Right atrium auricular region (tissue), 2 donors: ENCODE measurements at regions not wholly inside any gene's neighbourhood (a gene's known extent, or its start where the extent isn't known, plus 50 kb on each side); places are given as distances from the start of the nearest gene placed in this dataset.

Experiments
- DNase-seq: peaks from one replicate; pipeline ENCODE4 v3.0.0-alpha.2; 2019; ENCODE audit warnings: low spot score
- H3K27ac ChIP-seq, 2 donors: fragments of 200-600 bp; sonication (generic); 1 replicate in 1 of 2; 2 replicates in 1 of 2; pipeline ENCODE4 v1.5.1; 2016 to 2019
- H3K27me3 ChIP-seq, 2 donors: fragments of 200-600 bp; sonication (generic); one replicate each; pipeline versions ENCODE4 v1.5.1 to v1.6.0; 2017 to 2019
- H3K36me3 ChIP-seq: fragments of 200-600 bp; sonication (generic); one replicate; pipeline ENCODE4 v1.5.1; 2016
- H3K4me1 ChIP-seq, 2 donors: fragments of 200-600 bp; sonication (generic); one replicate each; pipeline versions ENCODE4 v1.5.1 to v1.6.0; 2017 to 2019
- H3K4me3 ChIP-seq, 2 donors: fragments of 200-600 bp; sonication (generic); 1 replicate in 1 of 2; 2 replicates in 1 of 2; pipeline ENCODE4 v1.5.1; 2017 to 2019; ENCODE audit warnings: mild to moderate bottlenecking in 1 of 2, moderate library complexity in 1 of 2
- H3K9me3 ChIP-seq, 2 donors: fragments of 200-600 bp; sonication (generic); one replicate each; pipeline ENCODE4 v1.5.1; 2019
- TF ChIP-seq, protein P1 (sequence below), 2 donors: fragments of 200-600 bp; sonication (generic); IDR thresholded peaks; one replicate each; pipeline ENCODE4 v1.5.1; 2019; ENCODE audit warnings: antibody characterized with exemption in 2 of 2

DNA sequence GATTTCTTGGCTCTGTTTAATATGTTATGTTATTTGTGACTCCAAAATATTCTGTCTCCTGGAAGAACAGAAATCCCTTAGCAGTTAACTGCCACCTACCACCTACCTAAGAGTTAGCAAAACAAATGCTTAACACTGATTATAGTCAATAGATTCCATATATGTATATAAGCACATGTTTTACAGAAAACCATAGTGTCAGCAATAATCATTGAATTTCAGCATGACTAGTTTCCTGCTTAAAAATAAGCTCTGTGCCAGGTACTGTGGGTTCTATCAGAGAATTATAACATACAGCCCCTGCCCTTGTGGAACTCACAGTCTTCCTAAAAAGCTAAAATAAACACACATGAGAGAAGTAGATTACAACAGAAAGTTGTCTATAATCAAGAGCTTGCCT lies 561.9 kb upstream of the CAMK1G start:
- Histone ChIP-seq H3K27me3 (no peaks in the 10 kb centered on the region), H3K27ac (no peak overlapping the region), H3K4me3 (no peak overlapping the region), H3K9me3 (peaks cover 0 to 16% of the 10 kb centered on the region in 2 donors), H3K36me3 (no peaks in the 10 kb centered on the region), H3K4me1 (no peaks in the 10 kb centered on the region)
- DNase-seq: no peak
- TF ChIP-seq, protein P1, sequence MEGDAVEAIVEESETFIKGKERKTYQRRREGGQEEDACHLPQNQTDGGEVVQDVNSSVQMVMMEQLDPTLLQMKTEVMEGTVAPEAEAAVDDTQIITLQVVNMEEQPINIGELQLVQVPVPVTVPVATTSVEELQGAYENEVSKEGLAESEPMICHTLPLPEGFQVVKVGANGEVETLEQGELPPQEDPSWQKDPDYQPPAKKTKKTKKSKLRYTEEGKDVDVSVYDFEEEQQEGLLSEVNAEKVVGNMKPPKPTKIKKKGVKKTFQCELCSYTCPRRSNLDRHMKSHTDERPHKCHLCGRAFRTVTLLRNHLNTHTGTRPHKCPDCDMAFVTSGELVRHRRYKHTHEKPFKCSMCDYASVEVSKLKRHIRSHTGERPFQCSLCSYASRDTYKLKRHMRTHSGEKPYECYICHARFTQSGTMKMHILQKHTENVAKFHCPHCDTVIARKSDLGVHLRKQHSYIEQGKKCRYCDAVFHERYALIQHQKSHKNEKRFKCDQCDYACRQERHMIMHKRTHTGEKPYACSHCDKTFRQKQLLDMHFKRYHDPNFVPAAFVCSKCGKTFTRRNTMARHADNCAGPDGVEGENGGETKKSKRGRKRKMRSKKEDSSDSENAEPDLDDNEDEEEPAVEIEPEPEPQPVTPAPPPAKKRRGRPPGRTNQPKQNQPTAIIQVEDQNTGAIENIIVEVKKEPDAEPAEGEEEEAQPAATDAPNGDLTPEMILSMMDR (IDR thresholded peaks at IDR 0.05): no peak

GRCh38 chr1:209023790-209024189 lies 559.7 kb upstream of the CAMK1G start:
- TF ChIP-seq, protein P1 (IDR thresholded peaks at IDR 0.05): no peak
- no peaks in the 10 kb centered on the region for H3K4me1 ChIP-seq
- no peak overlapping the region for H3K4me3 ChIP-seq
- H3K27ac ChIP-seq: no peak overlapping the region
- DNase-seq: no peak
- no peaks in the 10 kb centered on the region for H3K36me3 ChIP-seq
- no peaks in the 10 kb centered on the region for H3K27me3 ChIP-seq
- no peaks in the 10 kb centered on the region for H3K9me3 ChIP-seq

GRCh38 chr1:209029737-209030136 lies 553.8 kb upstream of the CAMK1G start:
- TF ChIP-seq, protein P1 (IDR thresholded peaks at IDR 0.05): no peak
- DNase-seq: no peak
- Histone ChIP-seq H3K27ac (no peak overlapping the region), H3K9me3 (no peaks in the 10 kb centered on the region), H3K4me1 (no peaks in the 10 kb centered on the region), H3K4me3 (no peak overlapping the region), H3K27me3 (no peaks in the 10 kb centered on the region), H3K36me3 (no peaks in the 10 kb centered on the region)

- no peaks in the 10 kb centered on the region for H3K4me1 ChIP-seq
- TF ChIP-seq, protein P1 (IDR thresholded peaks at IDR 0.05): no peak
- H3K9me3 ChIP-seq: no peaks in the 10 kb centered on the region
- H3K27me3 ChIP-seq: no peaks in the 10 kb centered on the region
- no peak overlapping the region for H3K27ac ChIP-seq
- no peak for DNase-seq
- H3K4me3 ChIP-seq: no peak overlapping the region
- no peaks in the 10 kb centered on the region for H3K36me3 ChIP-seq
Observed at GRCh38 chr1:209030454-209031167, 552.9 kb upstream of the CAMK1G start.

DNA sequence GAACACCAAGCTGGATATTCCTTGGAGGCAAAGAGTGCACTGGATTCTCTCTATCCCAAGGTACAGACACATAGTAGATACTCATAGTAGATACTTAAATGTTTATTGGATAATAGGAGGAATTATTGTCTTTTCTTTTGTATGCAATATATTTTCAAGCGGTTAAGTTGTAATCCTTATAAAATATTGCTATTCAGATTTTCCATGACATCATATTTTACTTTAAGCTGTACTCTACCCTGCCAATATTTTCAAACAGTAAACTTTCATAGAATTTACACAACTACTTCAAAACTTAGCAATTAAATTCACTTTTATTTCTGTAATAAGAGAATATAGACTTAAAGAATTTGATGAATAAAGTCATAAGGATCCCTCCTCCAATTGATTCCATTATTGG lies 546.5 kb upstream of the CAMK1G start:
- Histone ChIP-seq H3K27ac (no peak overlapping the region), H3K27me3 (no peaks in the 10 kb centered on the region), H3K9me3 (no peaks in the 10 kb centered on the region), H3K4me1 (no peaks in the 10 kb centered on the region), H3K4me3 (no peak overlapping the region), H3K36me3 (no peaks in the 10 kb centered on the region)
- no peak for DNase-seq
- TF ChIP-seq, protein P1 (IDR thresholded peaks at IDR 0.05): no peak

DNA sequence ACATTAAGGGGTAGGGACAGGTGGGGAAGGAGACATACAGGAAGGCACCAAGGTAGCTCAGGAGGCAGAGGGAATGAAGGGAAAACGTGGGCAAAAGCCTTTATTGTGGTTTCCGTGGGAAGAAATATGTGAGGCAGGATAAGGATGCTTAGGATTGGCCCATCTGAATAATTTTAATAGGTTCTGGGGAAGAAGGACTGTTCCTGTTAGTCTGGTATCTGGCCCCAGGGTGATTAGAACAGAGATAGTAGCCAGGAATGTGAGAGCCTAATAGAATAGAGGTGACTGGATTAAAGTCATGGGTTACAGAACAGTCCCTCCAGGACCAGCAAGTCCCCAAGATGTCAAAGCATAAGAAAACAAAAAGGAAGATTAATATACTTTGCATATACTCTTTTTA lies 545.2 kb upstream of the CAMK1G start:
- Histone ChIP-seq H3K36me3 (no peaks in the 10 kb centered on the region), H3K9me3 (no peaks in the 10 kb centered on the region), H3K4me3 (no peak overlapping the region), H3K4me1 (no peaks in the 10 kb centered on the region), H3K27me3 (no peaks in the 10 kb centered on the region), H3K27ac (no peak overlapping the region)
- DNase-seq: no peak
- TF ChIP-seq, protein P1 (IDR thresholded peaks at IDR 0.05): no peak
